GM23338 (cell line): ENCODE measurements at regions not wholly inside any gene's neighbourhood (a gene's known extent, or its start where the extent isn't known, plus 50 kb on each side); places are given as distances from the start of the nearest gene placed in this dataset.

Source experiments
- ATAC-seq: fragments of 200-7000 bp; cut with Tn5 transposase; 3 replicates; pipeline ENCODE4 v1.9.1; 2020
- DNase-seq: peaks from one replicate; pipeline ENCODE4 v3.0.0-alpha.2; 2015; ENCODE audit warnings: low spot score
- H2AFZ ChIP-seq: fragments of 200-600 bp; sonication (generic); 2 replicates; pipeline ENCODE4 v1.8.0; 2016; ENCODE audit warnings: antibody characterized with exemption, mild to moderate bottlenecking, moderate library complexity
- H3F3A ChIP-seq: fragments of 200-600 bp; sonication (generic); replicated peaks from 2 replicates; pipeline ENCODE4 v1.8.0; 2017; ENCODE audit warnings: antibody characterized with exemption, mixed run types, low read depth
- H3K27ac ChIP-seq: fragments of 200-600 bp; sonication (generic); 2 replicates; pipeline ENCODE4 v1.6.1; 2016; ENCODE audit warnings: low read depth
- H3K27me3 ChIP-seq: fragments of 200-600 bp; sonication (generic); 2 replicates; pipeline ENCODE4 v1.8.0; 2016; ENCODE audit warnings: mild to moderate bottlenecking, mixed run types, moderate library complexity; ENCODE audit not compliant: insufficient read depth
- H3K36me3 ChIP-seq: fragments of 200-600 bp; sonication (generic); 2 replicates; pipeline ENCODE4 v1.8.0; 2016; ENCODE audit warnings: mild to moderate bottlenecking; ENCODE audit not compliant: insufficient read depth
- H3K4me1 ChIP-seq: fragments of 200-600 bp; sonication (generic); 2 replicates; pipeline ENCODE4 v1.8.0; 2016; ENCODE audit warnings: mild to moderate bottlenecking, moderate library complexity; ENCODE audit not compliant: insufficient read depth
- H3K4me2 ChIP-seq: fragments of 200-600 bp; sonication (generic); 2 replicates; pipeline ENCODE4 v1.7.1; 2017; ENCODE audit warnings: mixed run types
- H3K4me3 ChIP-seq: fragments of 200-600 bp; sonication (generic); 2 replicates; pipeline ENCODE4 v1.6.1; 2016; ENCODE audit warnings: mixed run types
- H3K79me2 ChIP-seq: fragments of 200-600 bp; sonication (generic); replicated peaks from 2 replicates; pipeline ENCODE4 v1.8.0; 2017; ENCODE audit warnings: mild to moderate bottlenecking; ENCODE audit not compliant: insufficient read depth
- H3K9me2 ChIP-seq: fragments of 200-600 bp; sonication (generic); 2 replicates; pipeline ENCODE4 v1.8.0; 2017; ENCODE audit not compliant: insufficient read depth
- H4K20me1 ChIP-seq: fragments of 200-600 bp; sonication (generic); replicated peaks from 2 replicates; pipeline ENCODE4 v1.8.0; 2017; ENCODE audit warnings: mild to moderate bottlenecking; ENCODE audit not compliant: insufficient read depth
- H3K27ac Mint-ChIP-seq: 2 replicates; pipeline ENCODE4 v1.8.0; 2020; ENCODE audit warnings: inconsistent platforms, mild to moderate bottlenecking, moderate library complexity, mixed read lengths
- H3K27me3 Mint-ChIP-seq: 3 replicates; pipeline ENCODE4 v1.8.0; 2022; ENCODE audit warnings: low read depth, mild to moderate bottlenecking, moderate library complexity, mixed read lengths, inconsistent platforms; ENCODE audit not compliant: insufficient read depth, poor library complexity
- H3K36me3 Mint-ChIP-seq: 3 replicates; pipeline ENCODE4 v1.8.0; 2021; ENCODE audit warnings: low read depth, mild to moderate bottlenecking, inconsistent platforms, moderate library complexity, mixed read lengths
- H3K4me1 Mint-ChIP-seq: 3 replicates; pipeline ENCODE4 v1.8.0; 2020; ENCODE audit warnings: mild to moderate bottlenecking, inconsistent platforms, mixed read lengths
- H3K4me3 Mint-ChIP-seq: 3 replicates; pipeline ENCODE4 v1.8.0; 2021; ENCODE audit warnings: moderate library complexity, mild to moderate bottlenecking, inconsistent platforms, mixed read lengths
- H3K9me3 Mint-ChIP-seq: 3 replicates; pipeline ENCODE4 v1.8.0; 2020; ENCODE audit warnings: moderate library complexity, mild to moderate bottlenecking, inconsistent platforms, mixed read lengths
- CREB1 ChIP-seq: fragments of 250-450 bp; sonication (Bioruptor Pico); IDR thresholded peaks from 2 replicates; pipeline ENCODE4 v1.5.0; 2020; ENCODE audit warnings: low read depth, mild to moderate bottlenecking, moderate library complexity
- EZH2 ChIP-seq: fragments of 200-600 bp; sonication (generic); IDR thresholded peaks from one replicate; pipeline ENCODE4 v1.8.0; 2017; ENCODE audit warnings: antibody characterized with exemption, mild to moderate bottlenecking, low read depth; ENCODE audit not compliant: unreplicated experiment
- EZH2phosphoT487 ChIP-seq: fragments of 200-600 bp; sonication (generic); IDR thresholded peaks from one replicate; pipeline ENCODE4 v1.8.1; 2018; ENCODE audit warnings: antibody characterized with exemption; ENCODE audit not compliant: unreplicated experiment
- JUNB ChIP-seq: IDR thresholded peaks from one replicate; pipeline ENCODE4 v1.6.1; 2016; ENCODE audit warnings: antibody characterized with exemption; ENCODE audit not compliant: unreplicated experiment
- NANOG ChIP-seq: IDR thresholded peaks from 2 replicates; pipeline ENCODE4 v1.6.1; 2016; ENCODE audit warnings: antibody characterized with exemption, borderline replicate concordance
- POLR2AphosphoS5 ChIP-seq: IDR thresholded peaks from 2 replicates; pipeline ENCODE4 v1.6.1; 2016; ENCODE audit warnings: antibody characterized with exemption, low read depth
- STAT1 ChIP-seq: IDR thresholded peaks from one replicate; pipeline ENCODE4 v1.6.1; 2016; ENCODE audit warnings: antibody characterized with exemption; ENCODE audit not compliant: unreplicated experiment
- ZNF114 ChIP-seq: fragments of 250-450 bp; sonication (Bioruptor Pico); IDR thresholded peaks from 2 replicates; pipeline ENCODE4 v1.5.0; 2020; ENCODE audit warnings: mild to moderate bottlenecking, moderate library complexity
- ZNF331 ChIP-seq: fragments of 250-450 bp; sonication (Bioruptor Pico); IDR thresholded peaks from 2 replicates; pipeline ENCODE4 v1.5.0; 2020; ENCODE audit warnings: low read depth, mild to moderate bottlenecking, moderate library complexity
- ZNF462 ChIP-seq: fragments of 250-450 bp; sonication (Bioruptor Pico); IDR thresholded peaks from 2 replicates; pipeline ENCODE4 v1.5.0; 2020; ENCODE audit warnings: mild to moderate bottlenecking, moderate library complexity
- TF ChIP-seq, protein P1 (sequence below), 2 experiments: fragments of 200-600 bp in 1 of 2; sonication (generic) in 1 of 2; conservative IDR thresholded peaks; 2 replicates each; pipeline versions ENCODE4 v1.5.1 to v1.6.1; 2016 to 2017; ENCODE audit warnings: antibody characterized with exemption in 2 of 2, low read depth in 2 of 2, mild to moderate bottlenecking in 2 of 2, moderate library complexity in 1 of 2
- TF ChIP-seq, protein P2 (sequence below): IDR thresholded peaks from one replicate; pipeline ENCODE4 v1.6.1; 2018; ENCODE audit warnings: antibody characterized with exemption; ENCODE audit not compliant: unreplicated experiment
- TF ChIP-seq, protein P3 (sequence below): IDR thresholded peaks from 2 replicates; pipeline ENCODE4 v1.6.1; 2016; ENCODE audit warnings: antibody characterized with exemption

GRCh38 chr1:71273334-71273733, 192.5 kb upstream of the ZRANB2 start (continued):
- TF ChIP-seq ZNF114 (CRISPR knock-in tag): no peak
- TF ChIP-seq CREB1 (CRISPR knock-in tag): no peak
- TF ChIP-seq STAT1: no peak
- TF ChIP-seq EZH2phosphoT487: no peak
- no peak for TF ChIP-seq ZNF331 (CRISPR knock-in tag)
- TF ChIP-seq NANOG: no peak
- TF ChIP-seq POLR2AphosphoS5: no peak

DNA sequence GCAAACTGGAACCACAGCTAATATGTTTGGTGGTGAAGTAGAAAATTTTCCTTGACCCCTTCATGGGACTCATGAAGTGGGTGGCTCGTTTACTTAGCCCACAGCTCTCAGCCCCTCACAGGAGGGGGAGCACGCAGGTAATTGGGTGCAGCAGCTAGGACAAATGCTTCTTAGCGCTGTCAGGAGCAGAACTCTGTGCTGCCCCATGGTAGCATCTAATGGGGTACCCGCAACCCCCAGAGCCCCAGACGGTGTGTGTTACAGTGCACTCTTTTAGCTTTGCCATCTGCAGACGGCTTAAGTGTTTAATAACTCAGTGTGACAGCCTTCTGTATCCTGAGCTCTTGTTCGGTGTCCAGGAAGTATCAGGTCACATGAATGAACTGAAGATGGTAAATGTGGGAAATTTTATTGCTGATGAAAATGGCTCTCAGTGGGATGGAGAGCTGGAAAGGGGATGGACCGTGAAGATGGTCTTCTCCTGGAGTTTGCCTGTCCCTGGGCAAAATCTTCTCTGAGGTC, 189.6 kb upstream of the ZRANB2 start:
- H3K27ac Mint-ChIP-seq: no peak overlapping the region
- Histone ChIP-seq H3K36me3 (no peaks in the 10 kb centered on the region), H3K79me2 (no peaks in the 10 kb centered on the region), H3K4me3 (no peak overlapping the region), H3K27ac (no peak overlapping the region), H4K20me1 (no peaks in the 10 kb centered on the region), H3F3A (no peaks in the 10 kb centered on the region), H3K4me1 (no peaks in the 10 kb centered on the region), H2AFZ (no peak overlapping the region), H3K9me2 (no peaks in the 10 kb centered on the region), H3K27me3 (no peaks in the 10 kb centered on the region), H3K4me2 (no peak overlapping the region)
- H3K4me1 Mint-ChIP-seq: peaks cover 12% of the 10 kb centered on the region; the same call in 2 of the 3 replicates
- DNase-seq: no peak
- H3K27me3 Mint-ChIP-seq: peaks cover 2% of the 10 kb centered on the region
- no peak overlapping the region for H3K4me3 Mint-ChIP-seq
- ATAC-seq: no peak
- H3K9me3 Mint-ChIP-seq: no peaks in the 10 kb centered on the region
- no peaks in the 10 kb centered on the region for H3K36me3 Mint-ChIP-seq
- TF ChIP-seq CREB1 (CRISPR knock-in tag) (no peak), JUNB (no peak), ZNF462 (no peak), EZH2 (no peak), ZNF331 (CRISPR knock-in tag) (no peak), ZNF114 (CRISPR knock-in tag) (no peak), STAT1 (no peak), NANOG (no peak)
- TF ChIP-seq, protein P1, sequence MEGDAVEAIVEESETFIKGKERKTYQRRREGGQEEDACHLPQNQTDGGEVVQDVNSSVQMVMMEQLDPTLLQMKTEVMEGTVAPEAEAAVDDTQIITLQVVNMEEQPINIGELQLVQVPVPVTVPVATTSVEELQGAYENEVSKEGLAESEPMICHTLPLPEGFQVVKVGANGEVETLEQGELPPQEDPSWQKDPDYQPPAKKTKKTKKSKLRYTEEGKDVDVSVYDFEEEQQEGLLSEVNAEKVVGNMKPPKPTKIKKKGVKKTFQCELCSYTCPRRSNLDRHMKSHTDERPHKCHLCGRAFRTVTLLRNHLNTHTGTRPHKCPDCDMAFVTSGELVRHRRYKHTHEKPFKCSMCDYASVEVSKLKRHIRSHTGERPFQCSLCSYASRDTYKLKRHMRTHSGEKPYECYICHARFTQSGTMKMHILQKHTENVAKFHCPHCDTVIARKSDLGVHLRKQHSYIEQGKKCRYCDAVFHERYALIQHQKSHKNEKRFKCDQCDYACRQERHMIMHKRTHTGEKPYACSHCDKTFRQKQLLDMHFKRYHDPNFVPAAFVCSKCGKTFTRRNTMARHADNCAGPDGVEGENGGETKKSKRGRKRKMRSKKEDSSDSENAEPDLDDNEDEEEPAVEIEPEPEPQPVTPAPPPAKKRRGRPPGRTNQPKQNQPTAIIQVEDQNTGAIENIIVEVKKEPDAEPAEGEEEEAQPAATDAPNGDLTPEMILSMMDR (conservative IDR thresholded peaks at IDR 0.05; ENCODE audit: low read depth in 2 of 2): no peak
- TF ChIP-seq, protein P2, sequence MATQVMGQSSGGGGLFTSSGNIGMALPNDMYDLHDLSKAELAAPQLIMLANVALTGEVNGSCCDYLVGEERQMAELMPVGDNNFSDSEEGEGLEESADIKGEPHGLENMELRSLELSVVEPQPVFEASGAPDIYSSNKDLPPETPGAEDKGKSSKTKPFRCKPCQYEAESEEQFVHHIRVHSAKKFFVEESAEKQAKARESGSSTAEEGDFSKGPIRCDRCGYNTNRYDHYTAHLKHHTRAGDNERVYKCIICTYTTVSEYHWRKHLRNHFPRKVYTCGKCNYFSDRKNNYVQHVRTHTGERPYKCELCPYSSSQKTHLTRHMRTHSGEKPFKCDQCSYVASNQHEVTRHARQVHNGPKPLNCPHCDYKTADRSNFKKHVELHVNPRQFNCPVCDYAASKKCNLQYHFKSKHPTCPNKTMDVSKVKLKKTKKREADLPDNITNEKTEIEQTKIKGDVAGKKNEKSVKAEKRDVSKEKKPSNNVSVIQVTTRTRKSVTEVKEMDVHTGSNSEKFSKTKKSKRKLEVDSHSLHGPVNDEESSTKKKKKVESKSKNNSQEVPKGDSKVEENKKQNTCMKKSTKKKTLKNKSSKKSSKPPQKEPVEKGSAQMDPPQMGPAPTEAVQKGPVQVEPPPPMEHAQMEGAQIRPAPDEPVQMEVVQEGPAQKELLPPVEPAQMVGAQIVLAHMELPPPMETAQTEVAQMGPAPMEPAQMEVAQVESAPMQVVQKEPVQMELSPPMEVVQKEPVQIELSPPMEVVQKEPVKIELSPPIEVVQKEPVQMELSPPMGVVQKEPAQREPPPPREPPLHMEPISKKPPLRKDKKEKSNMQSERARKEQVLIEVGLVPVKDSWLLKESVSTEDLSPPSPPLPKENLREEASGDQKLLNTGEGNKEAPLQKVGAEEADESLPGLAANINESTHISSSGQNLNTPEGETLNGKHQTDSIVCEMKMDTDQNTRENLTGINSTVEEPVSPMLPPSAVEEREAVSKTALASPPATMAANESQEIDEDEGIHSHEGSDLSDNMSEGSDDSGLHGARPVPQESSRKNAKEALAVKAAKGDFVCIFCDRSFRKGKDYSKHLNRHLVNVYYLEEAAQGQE: no peak
- TF ChIP-seq, protein P3, sequence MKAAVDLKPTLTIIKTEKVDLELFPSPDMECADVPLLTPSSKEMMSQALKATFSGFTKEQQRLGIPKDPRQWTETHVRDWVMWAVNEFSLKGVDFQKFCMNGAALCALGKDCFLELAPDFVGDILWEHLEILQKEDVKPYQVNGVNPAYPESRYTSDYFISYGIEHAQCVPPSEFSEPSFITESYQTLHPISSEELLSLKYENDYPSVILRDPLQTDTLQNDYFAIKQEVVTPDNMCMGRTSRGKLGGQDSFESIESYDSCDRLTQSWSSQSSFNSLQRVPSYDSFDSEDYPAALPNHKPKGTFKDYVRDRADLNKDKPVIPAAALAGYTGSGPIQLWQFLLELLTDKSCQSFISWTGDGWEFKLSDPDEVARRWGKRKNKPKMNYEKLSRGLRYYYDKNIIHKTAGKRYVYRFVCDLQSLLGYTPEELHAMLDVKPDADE: no peak
